Astrocyte (in vitro differentiated cells and primary cell): ENCODE measurements at regions not wholly inside any gene's neighbourhood (a gene's known extent, or its start where the extent isn't known, plus 50 kb on each side); places are given as distances from the start of the nearest gene placed in this dataset.

ENCODE experiments used
- DNase-seq: peaks from one replicate; pipeline ENCODE4 v3.0.0-alpha.2; 2010; ENCODE audit warnings: low read depth
- FAIRE-seq: peaks from 2 replicates; lab custom pipeline; 2011; peaks lifted over from hg19 to GRCh38; lab: Jason Lieb, UNC
- H2AFZ ChIP-seq: 2 replicates; pipeline ENCODE4 v1.6.0; 2012; ENCODE audit warnings: low read depth, low read length, inconsistent platforms
- H3K27ac ChIP-seq: 2 replicates; pipeline ENCODE4 v1.5.1; 2011; ENCODE audit warnings: low read depth, low read length, inconsistent platforms
- H3K27me3 ChIP-seq: 2 replicates; pipeline ENCODE4 v1.6.0; 2011; ENCODE audit warnings: low read length, inconsistent platforms; ENCODE audit not compliant: insufficient read depth
- H3K36me3 ChIP-seq: 2 replicates; pipeline ENCODE4 v1.5.1; 2011; ENCODE audit warnings: low read length, inconsistent platforms; ENCODE audit not compliant: insufficient read depth
- H3K4me1 ChIP-seq: 2 replicates; pipeline ENCODE4 v1.5.1; 2011; ENCODE audit warnings: low read length, inconsistent platforms; ENCODE audit not compliant: insufficient read depth
- H3K4me2 ChIP-seq: 2 replicates; pipeline ENCODE4 v1.6.0; 2012; ENCODE audit warnings: low read length, inconsistent platforms
- H3K4me3 ChIP-seq: 2 replicates; pipeline ENCODE4 v1.5.1; 2011; ENCODE audit warnings: low read depth, mild to moderate bottlenecking, low read length, inconsistent platforms; ENCODE audit not compliant: insufficient read depth
- H3K79me2 ChIP-seq: 2 replicates; pipeline ENCODE4 v1.6.0; 2012; ENCODE audit warnings: mild to moderate bottlenecking, low read length, inconsistent platforms; ENCODE audit not compliant: insufficient read depth
- H3K9ac ChIP-seq: 2 replicates; pipeline ENCODE4 v1.6.0; 2012; ENCODE audit warnings: mild to moderate bottlenecking, low read length, inconsistent platforms
- H3K9me3 ChIP-seq: 2 replicates; pipeline ENCODE4 v1.5.1; 2012; ENCODE audit warnings: low read depth, mild to moderate bottlenecking, low read length, inconsistent platforms; ENCODE audit not compliant: insufficient read depth
- H4K20me1 ChIP-seq: 2 replicates; pipeline ENCODE4 v1.6.0; 2012; ENCODE audit warnings: low read length, inconsistent platforms; ENCODE audit not compliant: insufficient read depth
- H3K27ac Mint-ChIP-seq: one replicate; pipeline ENCODE4 v1.8.0; 2021; ENCODE audit warnings: mild to moderate bottlenecking, mixed read lengths; ENCODE audit not compliant: unreplicated experiment
- H3K27me3 Mint-ChIP-seq: one replicate; pipeline ENCODE4 v1.8.0; 2021; ENCODE audit warnings: low read depth, mixed read lengths; ENCODE audit not compliant: unreplicated experiment
- H3K36me3 Mint-ChIP-seq: one replicate; pipeline ENCODE4 v1.8.0; 2021; ENCODE audit warnings: low read depth, mixed read lengths; ENCODE audit not compliant: unreplicated experiment
- H3K4me1 Mint-ChIP-seq: one replicate; pipeline ENCODE4 v1.8.0; 2021; ENCODE audit warnings: low read depth, mixed read lengths; ENCODE audit not compliant: unreplicated experiment
- H3K4me3 Mint-ChIP-seq: one replicate; pipeline ENCODE4 v1.8.0; 2021; ENCODE audit warnings: mild to moderate bottlenecking, moderate library complexity, mixed read lengths; ENCODE audit not compliant: unreplicated experiment
- H3K9me3 Mint-ChIP-seq: one replicate; pipeline ENCODE4 v1.8.0; 2021; ENCODE audit warnings: mild to moderate bottlenecking, mixed read lengths; ENCODE audit not compliant: unreplicated experiment
- CTCF ChIP-seq: IDR thresholded peaks from 2 replicates; pipeline ENCODE4 v1.5.1; 2011; ENCODE audit warnings: low read depth, mild to moderate bottlenecking, inconsistent platforms, low read length, moderate library complexity; ENCODE audit not compliant: insufficient read depth
- EZH2 ChIP-seq: IDR thresholded peaks from 2 replicates; pipeline ENCODE4 v1.6.1; 2012; ENCODE audit warnings: mild to moderate bottlenecking, low read length, inconsistent platforms; ENCODE audit not compliant: insufficient read depth

GRCh38 chr1:83512373-83513193 lies 486.3 kb downstream of the TTLL7 start:
- TF ChIP-seq CTCF (no peak), EZH2 (no peak)
- H3K4me1 ChIP-seq: no peaks in the 10 kb centered on the region
- H3K27me3 Mint-ChIP-seq: no peaks in the 10 kb centered on the region
- H4K20me1 ChIP-seq: no peaks in the 10 kb centered on the region
- no peak overlapping the region for H3K27ac Mint-ChIP-seq
- no peak overlapping the region for H2AFZ ChIP-seq
- H3K27me3 ChIP-seq: no peaks in the 10 kb centered on the region
- H3K36me3 Mint-ChIP-seq: no peaks in the 10 kb centered on the region
- no peak overlapping the region for H3K9ac ChIP-seq
- H3K27ac ChIP-seq: no peak overlapping the region
- no peaks in the 10 kb centered on the region for H3K79me2 ChIP-seq
- H3K36me3 ChIP-seq: no peaks in the 10 kb centered on the region
- no peaks in the 10 kb centered on the region for H3K9me3 Mint-ChIP-seq
- DNase-seq (no peak), FAIRE-seq (no peak)
- H3K4me2 ChIP-seq: no peak overlapping the region
- no peak overlapping the region for H3K4me3 Mint-ChIP-seq
- no peak overlapping the region for H3K4me3 ChIP-seq
- peaks cover 16% of the 10 kb centered on the region for H3K4me1 Mint-ChIP-seq
- H3K9me3 ChIP-seq: no peaks in the 10 kb centered on the region

GRCh38 chr1:83511146-83511726 lies 487.7 kb downstream of the TTLL7 start:
- no peaks in the 10 kb centered on the region for H3K27me3 ChIP-seq
- no peak overlapping the region for H3K27ac Mint-ChIP-seq

More at GRCh38 chr1:83511146-83511726, 487.7 kb downstream of the TTLL7 start:
- Histone ChIP-seq H3K27ac (no peak overlapping the region), H3K36me3 (no peaks in the 10 kb centered on the region), H3K79me2 (no peaks in the 10 kb centered on the region), H3K9ac (no peak overlapping the region), H4K20me1 (no peaks in the 10 kb centered on the region), H3K4me2 (no peak overlapping the region), H3K4me1 (no peaks in the 10 kb centered on the region), H2AFZ (no peak overlapping the region), H3K9me3 (no peaks in the 10 kb centered on the region), H3K4me3 (no peak overlapping the region)
- FAIRE-seq (no peak), DNase-seq (no peak)
- Mint-ChIP-seq H3K4me1 (peaks cover 16% of the 10 kb centered on the region), H3K4me3 (no peak overlapping the region), H3K27me3 (no peaks in the 10 kb centered on the region), H3K36me3 (no peaks in the 10 kb centered on the region), H3K9me3 (no peaks in the 10 kb centered on the region)
- no peak for TF ChIP-seq EZH2
- no peak for TF ChIP-seq CTCF
